ENCODE measurements at regions not wholly inside any gene's neighbourhood (a gene's known extent, or its start where the extent isn't known, plus 50 kb on each side); places are given as distances from the start of the nearest gene placed in this dataset.

GRCh38 chr7:115496006-115496405, 534.6 kb downstream of the TFEC start:
- no peak overlapping the region for H3K9ac ChIP-seq (ENCODE audit: low read length)
- no peak overlapping the region for H3K4me3 ChIP-seq (ENCODE audit: low read length)
- H3K9me2 ChIP-seq (ENCODE audit: insufficient read depth, low read length) = no peaks in the 10 kb centered on the region
- peaks cover 13% of the 10 kb centered on the region for H3F3A ChIP-seq (ENCODE audit: insufficient read depth, low read length, poor library complexity, severe bottlenecking)
- H3K27ac ChIP-seq (ENCODE audit: low read length) = no peak overlapping the region
- H2AFZ ChIP-seq (ENCODE audit: low read depth, low read length) = no peak overlapping the region
- no peaks in the 10 kb centered on the region for H3K9me3 ChIP-seq (ENCODE audit: low read length)
- no peak for TF ChIP-seq SMC3 (conservative IDR thresholded peaks at IDR 0.05; ENCODE audit: poor library complexity)
- TF ChIP-seq TAF1 (IDR thresholded peaks at IDR 0.05; ENCODE audit: low read depth) = no peak
- no peak for TF ChIP-seq EP300 (conservative IDR thresholded peaks at IDR 0.05; ENCODE audit: poor library complexity, severe bottlenecking)
- TF ChIP-seq REST (IDR thresholded peaks at IDR 0.05; ENCODE audit: borderline replicate concordance) = no peak
- no peak for TF ChIP-seq POLR2AphosphoS5 (IDR thresholded peaks at IDR 0.05)
- TF ChIP-seq CTCF (IDR thresholded peaks at IDR 0.05; ENCODE audit: poor library complexity, severe bottlenecking) = no peak
- no peak for TF ChIP-seq EZH2 (IDR thresholded peaks at IDR 0.05; ENCODE audit: borderline replicate concordance, insufficient read depth, low read length, poor library complexity, severe bottlenecking)
- no peak for TF ChIP-seq MXI1 (conservative IDR thresholded peaks at IDR 0.05; ENCODE audit: poor library complexity, severe bottlenecking)
- no peak for TF ChIP-seq RAD21 (conservative IDR thresholded peaks at IDR 0.05)
- H3K27me3 ChIP-seq (ENCODE audit: insufficient read depth, low read depth, low read length) = peaks cover 8% of the 10 kb centered on the region
- H3K79me2 ChIP-seq (replicated peaks; ENCODE audit: insufficient read depth, low read length) = no peaks in the 10 kb centered on the region
- no peaks in the 10 kb centered on the region for H4K20me1 ChIP-seq (ENCODE audit: insufficient read depth)
- no peak overlapping the region for H3K4me2 ChIP-seq (ENCODE audit: low read length)
- H3K36me3 ChIP-seq (ENCODE audit: insufficient read depth, low read length) = no peaks in the 10 kb centered on the region

DNA sequence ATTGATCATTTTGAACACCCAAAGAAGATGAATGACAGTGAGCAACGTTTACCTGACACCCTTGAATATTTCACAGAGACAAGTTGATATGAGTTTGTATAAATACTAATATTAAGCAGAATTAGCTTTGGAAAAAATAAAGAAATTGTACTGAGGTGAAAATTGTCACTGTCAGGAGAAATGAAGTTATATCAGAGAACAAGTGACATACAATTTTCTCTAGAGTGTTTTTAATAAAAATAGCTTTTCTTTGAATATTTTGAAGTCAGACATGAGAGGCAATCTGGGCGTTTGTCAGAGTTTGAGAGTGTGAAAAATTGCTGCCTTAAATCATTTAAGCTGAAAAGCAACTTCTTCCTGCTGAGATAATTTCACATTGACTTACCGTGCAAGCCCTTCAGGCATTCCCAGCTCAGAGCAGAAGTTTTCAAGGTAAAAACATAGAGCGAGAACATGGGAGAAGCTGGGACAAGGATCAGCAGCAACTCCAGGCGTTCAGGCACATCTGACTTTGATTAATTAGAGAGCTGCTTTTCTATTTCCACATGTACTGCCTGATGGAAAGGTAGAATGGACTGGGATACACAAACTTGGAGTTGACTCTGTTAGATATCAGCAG, 535.9 kb downstream of the TFEC start:
- peaks cover 13% of the 10 kb centered on the region for H3F3A ChIP-seq (ENCODE audit: insufficient read depth, low read length, poor library complexity, severe bottlenecking)
- TF ChIP-seq SMC3 (conservative IDR thresholded peaks at IDR 0.05; ENCODE audit: poor library complexity) = peak; percentile 32
- TF ChIP-seq EP300 (conservative IDR thresholded peaks at IDR 0.05; ENCODE audit: poor library complexity, severe bottlenecking) = peak; percentile 97
- TF ChIP-seq POLR2AphosphoS5 (IDR thresholded peaks at IDR 0.05) = peak; percentile 87
- TF ChIP-seq REST (IDR thresholded peaks at IDR 0.05; ENCODE audit: borderline replicate concordance) = peak; percentile 98
- no peak for TF ChIP-seq CTCF (IDR thresholded peaks at IDR 0.05; ENCODE audit: poor library complexity, severe bottlenecking)
- no peak for TF ChIP-seq MXI1 (conservative IDR thresholded peaks at IDR 0.05; ENCODE audit: poor library complexity, severe bottlenecking)
- no peaks in the 10 kb centered on the region for H3K79me2 ChIP-seq (replicated peaks; ENCODE audit: insufficient read depth, low read length)
- no peak overlapping the region for H3K9ac ChIP-seq (ENCODE audit: low read length)
- H2AFZ ChIP-seq (ENCODE audit: low read depth, low read length) = no peak overlapping the region
- no peaks in the 10 kb centered on the region for H3K9me2 ChIP-seq (ENCODE audit: insufficient read depth, low read length)
- H3K4me2 ChIP-seq (ENCODE audit: low read length) = no peak overlapping the region
- peaks cover 8% of the 10 kb centered on the region for H3K27me3 ChIP-seq (ENCODE audit: insufficient read depth, low read depth, low read length)
- H4K20me1 ChIP-seq (ENCODE audit: insufficient read depth) = no peaks in the 10 kb centered on the region
- no peak overlapping the region for H3K27ac ChIP-seq (ENCODE audit: low read length)
- H3K9me3 ChIP-seq (ENCODE audit: low read length) = no peaks in the 10 kb centered on the region
- H3K4me3 ChIP-seq (ENCODE audit: low read length) = no peak overlapping the region
- no peaks in the 10 kb centered on the region for H3K36me3 ChIP-seq (ENCODE audit: insufficient read depth, low read length)

All from neural cell (in vitro differentiated cells).